ENCODE measurements at regions not wholly inside any gene's neighbourhood (a gene's known extent, or its start where the extent isn't known, plus 50 kb on each side); places are given as distances from the start of the nearest gene placed in this dataset.

GRCh38 chr1:101732261-101732660 is 264.5 kb downstream of the OLFM3 start:
- FAIRE-seq: no peak

- FAIRE-seq: no peak
Measured at GRCh38 chr1:101733340-101733739, 263.4 kb downstream of the OLFM3 start.

- FAIRE-seq: no peak
Measured at GRCh38 chr1:101738475-101738874, 258.3 kb downstream of the OLFM3 start.

- FAIRE-seq: no peak
Measured at GRCh38 chr1:101739146-101739545, 257.6 kb downstream of the OLFM3 start.

- FAIRE-seq: no peak
Measured at GRCh38 chr1:101739826-101740330, 256.8 kb downstream of the OLFM3 start.

GRCh38 chr1:101741910-101742309 is 254.8 kb downstream of the OLFM3 start:
- FAIRE-seq: no peak

GRCh38 chr1:101742509-101742908 is 254.2 kb downstream of the OLFM3 start:
- no peak for FAIRE-seq

GRCh38 chr1:101745551-101746270 is 251.0 kb downstream of the OLFM3 start:
- FAIRE-seq: no peak

GRCh38 chr1:101748077-101748476 is 248.6 kb downstream of the OLFM3 start:
- no peak for FAIRE-seq
